Neural cell (in vitro differentiated cells): ENCODE measurements at regions not wholly inside any gene's neighbourhood (a gene's known extent, or its start where the extent isn't known, plus 50 kb on each side); places are given as distances from the start of the nearest gene placed in this dataset.
"Not testable (repeated sequence)": the region's sequence is repeated elsewhere in the genome, so short reads cannot be mapped to it uniquely, and the experiment has no call there.

Experiments used
- H2AFZ ChIP-seq: fragments of 200-600, 300-800 bp; sonication (generic), shearing (Covaris generic); 2 replicates; pipeline ENCODE4 v1.6.0; 2014; ENCODE audit warnings: low read depth, mild to moderate bottlenecking, antibody characterized with exemption, low read length, moderate library complexity
- H3F3A ChIP-seq: fragments of 200-600 bp; shearing (Covaris generic); 2 replicates; pipeline ENCODE4 v1.6.1; 2016; ENCODE audit warnings: mild to moderate bottlenecking, moderate library complexity, mixed read lengths, antibody characterized with exemption, low read length; ENCODE audit not compliant: insufficient read depth, poor library complexity, severe bottlenecking
- H3K27ac ChIP-seq: fragments of 200-600, 300-800 bp; sonication (generic), shearing (Covaris generic); 2 replicates; pipeline ENCODE4 v1.5.1; 2014; ENCODE audit warnings: mild to moderate bottlenecking, low read length, moderate library complexity
- H3K27me3 ChIP-seq: fragments of 300-800, 200-600 bp; sonication (generic), shearing (Covaris generic); 2 replicates; pipeline ENCODE4 v1.6.0; 2014; ENCODE audit warnings: mild to moderate bottlenecking, low read depth, low read length, moderate library complexity; ENCODE audit not compliant: insufficient read depth
- H3K36me3 ChIP-seq: fragments of 300-800, 200-600 bp; sonication (generic), shearing (Covaris generic); 2 replicates; pipeline ENCODE4 v1.5.1; 2014; ENCODE audit warnings: mild to moderate bottlenecking, antibody characterized with exemption, low read length, moderate library complexity; ENCODE audit not compliant: insufficient read depth
- H3K4me2 ChIP-seq: fragments of 300-800, 200-600 bp; sonication (generic), shearing (Covaris generic); 2 replicates; pipeline ENCODE4 v1.6.0; 2014; ENCODE audit warnings: mild to moderate bottlenecking, low read length
- H3K4me3 ChIP-seq: fragments of 300-800, 200-600 bp; sonication (generic), shearing (Covaris generic); 2 replicates; pipeline ENCODE4 v1.5.1; 2014; ENCODE audit warnings: mild to moderate bottlenecking, low read length, moderate library complexity
- H3K79me2 ChIP-seq: fragments of 200-600 bp; shearing (Covaris generic); replicated peaks from 2 replicates; pipeline ENCODE4 v1.6.0; 2014; ENCODE audit warnings: mild to moderate bottlenecking, low read length, moderate library complexity; ENCODE audit not compliant: insufficient read depth
- H3K9ac ChIP-seq: fragments of 300-800, 200-600 bp; sonication (generic), shearing (Covaris generic); 2 replicates; pipeline ENCODE4 v1.6.1; 2016; ENCODE audit warnings: mild to moderate bottlenecking, low read length, mixed read lengths
- H3K9me2 ChIP-seq: fragments of 200-600 bp; shearing (Covaris generic); 2 replicates; pipeline ENCODE4 v1.6.1; 2016; ENCODE audit warnings: mild to moderate bottlenecking, low read length, mixed read lengths; ENCODE audit not compliant: insufficient read depth
- H3K9me3 ChIP-seq: fragments of 200-600, 300-800 bp; sonication (generic), shearing (Covaris generic); 2 replicates; pipeline ENCODE4 v1.6.1; 2016; ENCODE audit warnings: mild to moderate bottlenecking, mixed run types, low read length, moderate library complexity, mixed read lengths
- H4K20me1 ChIP-seq: fragments of 200-600 bp; shearing (Covaris generic); 2 replicates; pipeline ENCODE4 v1.6.1; 2016; ENCODE audit warnings: mild to moderate bottlenecking, mixed run types; ENCODE audit not compliant: insufficient read depth
- EP300 ChIP-seq: fragments of 450-650 bp; conservative IDR thresholded peaks from 2 replicates; pipeline ENCODE4 v1.6.1; 2014; ENCODE audit warnings: antibody characterized with exemption, mild to moderate bottlenecking, moderate library complexity; ENCODE audit not compliant: poor library complexity, severe bottlenecking
- EZH2 ChIP-seq: fragments of 200-600, 300-800 bp; shearing (Covaris generic), sonication (generic); IDR thresholded peaks from 2 replicates; pipeline ENCODE4 v1.6.1; 2014; ENCODE audit warnings: antibody characterized with exemption, low read length, borderline replicate concordance, mild to moderate bottlenecking; ENCODE audit not compliant: insufficient read depth, poor library complexity, severe bottlenecking
- MXI1 ChIP-seq: fragments of 450-650 bp; conservative IDR thresholded peaks from 2 replicates; pipeline ENCODE4 v1.6.1; 2014; ENCODE audit warnings: antibody characterized with exemption, mild to moderate bottlenecking; ENCODE audit not compliant: poor library complexity, severe bottlenecking
- POLR2AphosphoS5 ChIP-seq: IDR thresholded peaks from 2 replicates; pipeline ENCODE4 v1.6.1; 2012
- RAD21 ChIP-seq: fragments of 450-650 bp; conservative IDR thresholded peaks from 2 replicates; pipeline ENCODE4 v1.6.1; 2014; ENCODE audit warnings: antibody characterized with exemption, mild to moderate bottlenecking, moderate library complexity
- SMC3 ChIP-seq: fragments of 450-650 bp; conservative IDR thresholded peaks from 2 replicates; pipeline ENCODE4 v1.6.1; 2014; ENCODE audit warnings: antibody characterized with exemption, mild to moderate bottlenecking, moderate library complexity; ENCODE audit not compliant: poor library complexity
- TAF1 ChIP-seq: IDR thresholded peaks from 2 replicates; pipeline ENCODE4 v1.6.1; 2012; ENCODE audit warnings: low read depth
- TF ChIP-seq, protein P1 (sequence below): fragments of 450-650 bp; IDR thresholded peaks from 2 replicates; pipeline ENCODE4 v1.5.1; 2014; ENCODE audit warnings: antibody characterized with exemption, mild to moderate bottlenecking, moderate library complexity; ENCODE audit not compliant: poor library complexity, severe bottlenecking
- TF ChIP-seq, protein P2 (sequence below): IDR thresholded peaks from 2 replicates; pipeline ENCODE4 v1.6.1; 2012; ENCODE audit warnings: borderline replicate concordance

DNA sequence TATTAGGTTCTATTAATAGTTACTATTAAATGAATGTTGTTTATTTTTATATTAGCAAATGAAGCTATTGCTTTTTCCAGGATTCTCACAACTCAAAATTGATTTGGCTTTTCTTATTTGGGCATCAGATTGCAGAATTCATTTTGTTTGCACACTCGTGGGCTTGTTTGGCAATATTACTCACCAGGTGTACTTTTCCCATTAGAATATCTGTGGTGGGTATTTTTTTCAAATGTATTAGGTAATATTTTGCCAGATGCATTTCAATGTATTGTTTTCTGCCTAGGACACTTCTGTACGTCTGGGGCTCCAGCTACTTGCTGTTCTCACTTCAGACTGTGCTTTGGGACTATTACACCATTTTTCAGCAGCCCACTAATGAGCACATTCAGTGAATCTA is 108.0 kb upstream of the GHR start:
- no peak overlapping the region for H3K9ac ChIP-seq
- H3K4me3 ChIP-seq, result no peak overlapping the region
- H3K36me3 ChIP-seq, result no peaks in the 10 kb centered on the region
- H3K79me2 ChIP-seq, result no peaks in the 10 kb centered on the region
- no peaks in the 10 kb centered on the region for H4K20me1 ChIP-seq
- no peaks in the 10 kb centered on the region for H3K9me2 ChIP-seq
- H3F3A ChIP-seq, result no peaks in the 10 kb centered on the region
- no peak overlapping the region for H2AFZ ChIP-seq
- H3K9me3 ChIP-seq, result no peaks in the 10 kb centered on the region
- no peak overlapping the region for H3K27ac ChIP-seq
- H3K4me2 ChIP-seq, result no peak overlapping the region
- TF ChIP-seq, protein P1, sequence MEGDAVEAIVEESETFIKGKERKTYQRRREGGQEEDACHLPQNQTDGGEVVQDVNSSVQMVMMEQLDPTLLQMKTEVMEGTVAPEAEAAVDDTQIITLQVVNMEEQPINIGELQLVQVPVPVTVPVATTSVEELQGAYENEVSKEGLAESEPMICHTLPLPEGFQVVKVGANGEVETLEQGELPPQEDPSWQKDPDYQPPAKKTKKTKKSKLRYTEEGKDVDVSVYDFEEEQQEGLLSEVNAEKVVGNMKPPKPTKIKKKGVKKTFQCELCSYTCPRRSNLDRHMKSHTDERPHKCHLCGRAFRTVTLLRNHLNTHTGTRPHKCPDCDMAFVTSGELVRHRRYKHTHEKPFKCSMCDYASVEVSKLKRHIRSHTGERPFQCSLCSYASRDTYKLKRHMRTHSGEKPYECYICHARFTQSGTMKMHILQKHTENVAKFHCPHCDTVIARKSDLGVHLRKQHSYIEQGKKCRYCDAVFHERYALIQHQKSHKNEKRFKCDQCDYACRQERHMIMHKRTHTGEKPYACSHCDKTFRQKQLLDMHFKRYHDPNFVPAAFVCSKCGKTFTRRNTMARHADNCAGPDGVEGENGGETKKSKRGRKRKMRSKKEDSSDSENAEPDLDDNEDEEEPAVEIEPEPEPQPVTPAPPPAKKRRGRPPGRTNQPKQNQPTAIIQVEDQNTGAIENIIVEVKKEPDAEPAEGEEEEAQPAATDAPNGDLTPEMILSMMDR, result no peak
- TF ChIP-seq, protein P2, sequence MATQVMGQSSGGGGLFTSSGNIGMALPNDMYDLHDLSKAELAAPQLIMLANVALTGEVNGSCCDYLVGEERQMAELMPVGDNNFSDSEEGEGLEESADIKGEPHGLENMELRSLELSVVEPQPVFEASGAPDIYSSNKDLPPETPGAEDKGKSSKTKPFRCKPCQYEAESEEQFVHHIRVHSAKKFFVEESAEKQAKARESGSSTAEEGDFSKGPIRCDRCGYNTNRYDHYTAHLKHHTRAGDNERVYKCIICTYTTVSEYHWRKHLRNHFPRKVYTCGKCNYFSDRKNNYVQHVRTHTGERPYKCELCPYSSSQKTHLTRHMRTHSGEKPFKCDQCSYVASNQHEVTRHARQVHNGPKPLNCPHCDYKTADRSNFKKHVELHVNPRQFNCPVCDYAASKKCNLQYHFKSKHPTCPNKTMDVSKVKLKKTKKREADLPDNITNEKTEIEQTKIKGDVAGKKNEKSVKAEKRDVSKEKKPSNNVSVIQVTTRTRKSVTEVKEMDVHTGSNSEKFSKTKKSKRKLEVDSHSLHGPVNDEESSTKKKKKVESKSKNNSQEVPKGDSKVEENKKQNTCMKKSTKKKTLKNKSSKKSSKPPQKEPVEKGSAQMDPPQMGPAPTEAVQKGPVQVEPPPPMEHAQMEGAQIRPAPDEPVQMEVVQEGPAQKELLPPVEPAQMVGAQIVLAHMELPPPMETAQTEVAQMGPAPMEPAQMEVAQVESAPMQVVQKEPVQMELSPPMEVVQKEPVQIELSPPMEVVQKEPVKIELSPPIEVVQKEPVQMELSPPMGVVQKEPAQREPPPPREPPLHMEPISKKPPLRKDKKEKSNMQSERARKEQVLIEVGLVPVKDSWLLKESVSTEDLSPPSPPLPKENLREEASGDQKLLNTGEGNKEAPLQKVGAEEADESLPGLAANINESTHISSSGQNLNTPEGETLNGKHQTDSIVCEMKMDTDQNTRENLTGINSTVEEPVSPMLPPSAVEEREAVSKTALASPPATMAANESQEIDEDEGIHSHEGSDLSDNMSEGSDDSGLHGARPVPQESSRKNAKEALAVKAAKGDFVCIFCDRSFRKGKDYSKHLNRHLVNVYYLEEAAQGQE, result no peak
- TF ChIP-seq MXI1, result no peak
- no peak for TF ChIP-seq EP300
- no peak for TF ChIP-seq POLR2AphosphoS5
- no peak for TF ChIP-seq SMC3
- TF ChIP-seq RAD21, result no peak
- TF ChIP-seq EZH2, result no peak
- TF ChIP-seq TAF1, result no peak
- no peaks in the 10 kb centered on the region for H3K27me3 ChIP-seq

DNA sequence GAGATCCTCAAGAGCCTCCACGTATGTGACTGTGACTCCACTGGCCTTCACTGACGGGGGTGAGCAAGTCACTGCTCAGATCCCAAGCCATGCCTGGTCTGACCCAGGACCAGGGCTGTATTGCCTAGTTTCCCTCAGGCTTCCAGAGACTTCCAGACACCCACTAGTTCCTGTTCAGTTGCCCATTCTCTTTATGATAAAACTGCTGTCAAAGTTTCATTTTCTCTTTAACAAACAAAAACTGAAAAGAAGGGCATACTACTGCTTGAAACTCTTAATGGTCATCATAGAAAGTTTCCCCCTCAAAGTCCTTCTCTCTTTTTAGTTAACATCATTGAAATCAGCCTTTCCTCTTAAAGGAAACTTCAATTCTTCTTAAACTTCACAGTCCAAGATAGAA is 105.7 kb upstream of the GHR start:
- TF ChIP-seq EZH2, result no peak

DNA sequence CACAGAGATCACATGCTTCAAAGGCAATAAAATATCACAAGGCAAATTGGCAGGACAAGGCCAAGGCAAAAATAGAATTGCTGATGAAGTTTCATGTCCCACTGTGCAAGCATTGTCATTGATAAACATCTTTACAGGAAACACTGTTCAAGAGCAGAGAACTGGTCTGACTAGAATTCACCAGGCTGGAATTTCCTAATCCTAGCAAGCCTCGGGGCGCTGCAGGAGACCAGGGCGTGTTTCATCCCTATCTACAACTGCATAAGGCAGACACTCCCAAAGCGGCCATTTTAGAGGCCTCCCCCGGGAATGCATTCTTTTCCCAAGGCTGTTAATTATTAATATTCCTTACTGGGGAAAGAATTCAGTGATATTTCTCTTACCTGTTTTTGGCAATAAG is 103.7 kb upstream of the GHR start:
- H3K27me3 ChIP-seq, H3K27ac ChIP-seq, H3K79me2 ChIP-seq, H4K20me1 ChIP-seq, H2AFZ ChIP-seq, H3K4me2 ChIP-seq, H3K9me2 ChIP-seq, H3K9me3 ChIP-seq, H3F3A ChIP-seq, H3K9ac ChIP-seq, H3K36me3 ChIP-seq, H3K4me3 ChIP-seq: not testable (repeated sequence)

More for the DNA sequence above, 105.7 kb upstream of the GHR start:
- Histone ChIP-seq H3K4me3 (no peak overlapping the region), H4K20me1 (no peaks in the 10 kb centered on the region), H2AFZ (no peak overlapping the region), H3K9me3 (no peaks in the 10 kb centered on the region), H3K36me3 (no peaks in the 10 kb centered on the region), H3K79me2 (no peaks in the 10 kb centered on the region), H3K9ac (no peak overlapping the region), H3K9me2 (no peaks in the 10 kb centered on the region), H3K27ac (no peak overlapping the region), H3K27me3 (no peaks in the 10 kb centered on the region), H3K4me2 (no peak overlapping the region), H3F3A (no peaks in the 10 kb centered on the region)
